SU-DHL-6 (cell line): ENCODE measurements at regions not wholly inside any gene's neighbourhood (a gene's known extent, or its start where the extent isn't known, plus 50 kb on each side); places are given as distances from the start of the nearest gene placed in this dataset.

Experiments used
- H2AFZ ChIP-seq: fragments of 200-600 bp; sonication (generic); 2 replicates; pipeline ENCODE4 v1.6.1; 2014; ENCODE audit warnings: low read depth, mild to moderate bottlenecking, moderate library complexity, mixed read lengths, antibody characterized with exemption, low read length; ENCODE audit not compliant: severe bottlenecking
- H3F3A ChIP-seq: fragments of 200-600 bp; shearing (Covaris generic); 2 replicates; pipeline ENCODE4 v1.6.0; 2016; ENCODE audit warnings: antibody characterized with exemption, mild to moderate bottlenecking; ENCODE audit not compliant: insufficient read depth
- H3K27ac ChIP-seq: fragments of 200-600 bp; sonication (generic); 2 replicates; pipeline ENCODE4 v1.5.1; 2016; ENCODE audit warnings: low read depth, mild to moderate bottlenecking, low read length, moderate library complexity, mixed read lengths
- H3K27me3 ChIP-seq: fragments of 200-600 bp; sonication (generic), shearing (Covaris generic); 2 replicates; pipeline ENCODE4 v1.6.0; 2014; ENCODE audit warnings: mild to moderate bottlenecking, low read length
- H3K36me3 ChIP-seq: fragments of 200-600 bp; sonication (generic); 2 replicates; pipeline ENCODE4 v1.6.1; 2014; ENCODE audit warnings: mild to moderate bottlenecking, low read length, mixed read lengths
- H3K4me2 ChIP-seq: fragments of 300-600, 200-600 bp; shearing (Covaris generic), sonication (generic); 2 replicates; pipeline ENCODE4 v1.6.0; 2014; ENCODE audit warnings: low read length, low read depth, mild to moderate bottlenecking; ENCODE audit not compliant: poor library complexity, severe bottlenecking
- H3K4me3 ChIP-seq: fragments of 200-600 bp; sonication (generic); 2 replicates; pipeline ENCODE4 v1.5.1; 2014; ENCODE audit warnings: antibody characterized with exemption, low read length, mild to moderate bottlenecking, mixed read lengths; ENCODE audit not compliant: insufficient read depth, poor library complexity, severe bottlenecking
- H3K79me2 ChIP-seq: fragments of 200-600 bp; sonication (generic); 2 replicates; pipeline ENCODE4 v1.6.1; 2014; ENCODE audit warnings: mild to moderate bottlenecking, low read length, moderate library complexity; ENCODE audit not compliant: insufficient read depth
- H3K9ac ChIP-seq: fragments of 200-600 bp; sonication (generic); 2 replicates; pipeline ENCODE4 v1.7.0; 2014; ENCODE audit warnings: mild to moderate bottlenecking, low read length
- H3K9me2 ChIP-seq: fragments of 200-600 bp; sonication (generic); replicated peaks from 2 replicates; pipeline ENCODE4 v1.6.1; 2014; ENCODE audit warnings: low read length; ENCODE audit not compliant: insufficient read depth
- H3K9me3 ChIP-seq: fragments of 200-600 bp; sonication (generic); 2 replicates; pipeline ENCODE4 v1.6.1; 2014; ENCODE audit warnings: low read length, mixed read lengths; ENCODE audit not compliant: insufficient read depth
- H4K20me1 ChIP-seq: fragments of 200-600 bp; sonication (generic); 2 replicates; pipeline ENCODE4 v1.6.1; 2014; ENCODE audit warnings: low read depth, mild to moderate bottlenecking, antibody characterized with exemption, low read length, moderate library complexity, mixed read lengths
- CTCF ChIP-seq: fragments of 200-600 bp; sonication (generic); IDR thresholded peaks from one replicate; pipeline ENCODE4 v1.5.1; 2017; ENCODE audit warnings: antibody characterized with exemption, mild to moderate bottlenecking, low read length, moderate library complexity; ENCODE audit not compliant: insufficient read depth, poor library complexity, severe bottlenecking
- EZH2phosphoT487 ChIP-seq: fragments of 200-600 bp; sonication (generic), shearing (Covaris generic); conservative IDR thresholded peaks from 2 replicates; pipeline ENCODE4 v1.6.1; 2018; ENCODE audit warnings: mild to moderate bottlenecking, antibody characterized with exemption, low read length, moderate library complexity, mixed read lengths

DNA sequence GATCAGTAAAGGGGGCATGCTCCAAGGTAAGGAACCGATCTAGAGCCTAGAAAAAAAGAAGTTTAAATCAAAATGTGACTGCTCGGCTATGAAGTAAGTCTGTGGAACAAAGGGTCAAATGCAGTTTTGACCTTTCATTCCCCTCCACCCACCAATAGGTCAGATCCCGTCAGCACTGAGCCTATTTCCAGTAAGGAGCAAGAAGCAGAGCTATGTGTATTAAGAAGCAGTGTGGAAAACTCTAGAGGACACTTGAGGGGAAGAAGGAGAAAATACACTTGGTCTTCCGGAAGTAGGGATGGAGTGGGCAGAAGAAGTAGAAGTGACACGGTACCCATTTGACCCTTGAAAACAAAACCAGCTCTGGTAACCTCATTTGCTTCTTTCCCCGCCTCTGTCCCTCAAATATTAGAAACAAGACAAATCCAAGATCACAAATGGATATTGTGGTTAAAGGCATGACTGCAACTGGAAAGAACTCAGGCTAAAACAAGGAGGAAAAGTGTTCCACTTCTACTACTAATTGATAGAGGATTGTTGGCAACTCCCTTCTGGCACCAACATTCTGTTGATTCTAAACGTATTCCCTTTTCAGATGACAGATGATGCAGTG is 888.3 kb upstream of the NR2F2 start:
- Histone ChIP-seq H3K27ac (no peak overlapping the region), H3F3A (no peaks in the 10 kb centered on the region), H4K20me1 (no peaks in the 10 kb centered on the region), H3K9me3 (no peaks in the 10 kb centered on the region), H3K27me3 (no peaks in the 10 kb centered on the region), H3K9ac (no peak overlapping the region), H3K4me2 (no peak overlapping the region), H2AFZ (no peak overlapping the region), H3K9me2 (no peaks in the 10 kb centered on the region), H3K4me3 (no peak overlapping the region), H3K79me2 (no peaks in the 10 kb centered on the region), H3K36me3 (no peaks in the 10 kb centered on the region)
- TF ChIP-seq CTCF = no peak
- TF ChIP-seq EZH2phosphoT487 = no peak

DNA sequence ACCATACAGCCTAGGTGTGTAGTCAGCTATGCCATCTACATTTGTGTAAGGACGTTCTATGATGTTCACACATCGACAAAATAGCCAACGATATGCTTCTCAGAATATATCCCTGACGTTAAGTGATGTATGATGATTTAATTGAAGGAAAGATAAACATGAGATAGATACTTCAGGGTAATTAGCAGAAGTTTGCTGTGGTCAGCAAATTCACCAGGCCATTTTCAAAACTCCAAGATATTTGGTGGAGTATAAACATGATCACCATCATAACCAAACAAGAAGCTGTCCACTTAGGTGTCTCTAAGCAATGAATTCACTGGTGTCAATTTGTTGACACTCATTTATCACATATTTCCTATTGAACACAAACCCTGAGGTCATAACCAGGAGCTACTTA is 885.6 kb upstream of the NR2F2 start:
- Histone ChIP-seq H3F3A (no peaks in the 10 kb centered on the region), H3K9me2 (no peaks in the 10 kb centered on the region), H3K4me2 (no peak overlapping the region), H4K20me1 (no peaks in the 10 kb centered on the region), H3K27me3 (no peaks in the 10 kb centered on the region), H2AFZ (no peak overlapping the region), H3K79me2 (no peaks in the 10 kb centered on the region), H3K27ac (no peak overlapping the region), H3K9ac (no peak overlapping the region), H3K9me3 (no peaks in the 10 kb centered on the region), H3K36me3 (no peaks in the 10 kb centered on the region), H3K4me3 (no peak overlapping the region)
- TF ChIP-seq CTCF = no peak

DNA sequence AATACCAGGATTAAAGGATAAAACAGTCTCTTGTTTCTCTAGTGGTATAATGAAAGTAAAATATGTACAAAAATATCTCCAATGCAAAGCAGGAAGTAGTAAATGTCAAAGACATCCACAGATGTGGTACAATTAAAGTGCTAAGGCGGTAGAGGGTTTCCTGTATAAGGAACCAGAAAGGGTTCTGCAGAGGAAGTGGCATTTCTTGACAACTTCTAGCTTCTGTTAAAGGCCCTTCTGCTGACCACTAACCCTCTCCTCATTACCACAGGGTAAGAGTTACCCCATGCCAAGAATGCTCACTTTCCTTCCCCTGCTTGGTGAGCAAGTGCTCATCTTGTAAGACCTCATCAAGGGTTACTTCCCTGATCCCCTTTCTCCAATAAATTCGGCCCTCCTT is 883.6 kb upstream of the NR2F2 start:
- TF ChIP-seq EZH2phosphoT487 (no peak), CTCF (no peak)
- Histone ChIP-seq H3F3A (no peaks in the 10 kb centered on the region), H3K9ac (no peak overlapping the region), H3K36me3 (no peaks in the 10 kb centered on the region), H3K79me2 (no peaks in the 10 kb centered on the region), H4K20me1 (no peaks in the 10 kb centered on the region), H3K9me3 (no peaks in the 10 kb centered on the region), H3K4me2 (no peak overlapping the region), H3K4me3 (no peak overlapping the region), H3K9me2 (no peaks in the 10 kb centered on the region), H3K27me3 (no peaks in the 10 kb centered on the region), H2AFZ (no peak overlapping the region), H3K27ac (no peak overlapping the region)
